Upper lobe of left lung (tissue), 6 donors: ENCODE measurements at regions not wholly inside any gene's neighbourhood (a gene's known extent, or its start where the extent isn't known, plus 50 kb on each side); places are given as distances from the start of the nearest gene placed in this dataset.

Experiments used
- ATAC-seq, 2 donors: fragments of 200-7000 bp; cut with Tn5 transposase; one replicate each; pipeline ENCODE4 v1.9.1; 2022; ENCODE audit warnings: mild to moderate bottlenecking in 2 of 2, moderate library complexity in 2 of 2; ENCODE audit not compliant: low FRiP score in 2 of 2
- DNase-seq, 2 donors: peaks; one replicate each; pipeline ENCODE4 v3.0.0-alpha.2; 2019 to 2020
- H3K27ac ChIP-seq, 4 donors: fragments of 200-600 bp; sonication (generic); one replicate each; pipeline ENCODE4 v1.5.1; 2016 to 2019
- H3K27me3 ChIP-seq, 4 donors: fragments of 200-600 bp; sonication (generic); one replicate each; pipeline ENCODE4 v1.5.1; 2017 to 2019
- H3K36me3 ChIP-seq, 4 donors: fragments of 200-600 bp; sonication (generic); one replicate each; pipeline ENCODE4 v1.5.1; 2016 to 2019
- H3K4me1 ChIP-seq, 4 donors: fragments of 200-600 bp; sonication (generic); one replicate each; pipeline ENCODE4 v1.5.1; 2018 to 2019
- H3K4me3 ChIP-seq, 4 donors: fragments of 200-600 bp; sonication (generic); one replicate each; pipeline ENCODE4 v1.5.1; 2017 to 2019; ENCODE audit warnings: mild to moderate bottlenecking in 2 of 4, moderate library complexity in 1 of 4
- H3K9me3 ChIP-seq, 4 donors: fragments of 200-600 bp; sonication (generic); one replicate each; pipeline ENCODE4 v1.5.1; 2018 to 2019
- CTCF ChIP-seq, 6 experiments: fragments of 450-650 bp in 4 of 6; fragments of 200-600 bp in 2 of 6; sonication (generic) in 2 of 6; IDR thresholded peaks; one replicate each; pipeline ENCODE4 v1.5.1; 2016 to 2019; ENCODE audit warnings: antibody characterized with exemption in 6 of 6
- EP300 ChIP-seq, 4 donors: sonication (generic); formaldehyde crosslinking; IDR thresholded peaks; one replicate each; pipeline ENCODE4 v1.5.1; 2017; ENCODE audit warnings: antibody characterized with exemption in 4 of 4, control low read depth in 2 of 4
- POLR2A ChIP-seq, 4 donors: fragments of 450-650 bp; IDR thresholded peaks; one replicate each; pipeline ENCODE4 v1.5.1; 2016 to 2017; ENCODE audit warnings: antibody characterized with exemption in 4 of 4, mild to moderate bottlenecking in 2 of 4
- POLR2AphosphoS5 ChIP-seq, 2 donors: sonication (generic); formaldehyde crosslinking; IDR thresholded peaks; one replicate each; pipeline ENCODE4 v1.5.1; 2017; ENCODE audit warnings: antibody characterized with exemption in 2 of 2
- WGBS, 2 donors: methylation state at CpG; one replicate each; pipeline ENCODE4 v1.1.5; 2017 to 2018; 5-methylcytosine and 5-hydroxymethylcytosine counted together
- donor health status: DM: no; HTN: no; CAD: no; lungs with moderate emphysema.
- donor health status: DM: no; HTN: yes; CAD: no; lungs with severe emphysema.

- no peak for DNase-seq
- TF ChIP-seq POLR2A (IDR thresholded peaks at IDR 0.05) (no peak), EP300 (IDR thresholded peaks at IDR 0.05) (no peak), CTCF (IDR thresholded peaks at IDR 0.05) (no peak), POLR2AphosphoS5 (IDR thresholded peaks at IDR 0.05) (no peak)
- no peak for ATAC-seq
- Histone ChIP-seq H3K27ac (no peak overlapping the region), H3K9me3 (no peaks in the 10 kb centered on the region), H3K4me1 (no peaks in the 10 kb centered on the region), H3K27me3 (no peaks in the 10 kb centered on the region), H3K4me3 (no peak overlapping the region), H3K36me3 (no peaks in the 10 kb centered on the region)
- 77 to 82% methylated on average over 4 of the region's 4 CpGs for WGBS, 2 donors
Measured at GRCh38 chr6:125662296-125662695, 87.1 kb upstream of the HEY2 start.

- Histone ChIP-seq H3K36me3 (no peaks in the 10 kb centered on the region), H3K4me3 (no peak overlapping the region), H3K4me1 (no peaks in the 10 kb centered on the region), H3K27me3 (no peaks in the 10 kb centered on the region), H3K9me3 (no peaks in the 10 kb centered on the region), H3K27ac (no peak overlapping the region)
- no peak for DNase-seq
- WGBS, 2 donors, result 75 to 80% methylated on average over 5 of the region's 5 CpGs
- no peak for ATAC-seq
- no peak for TF ChIP-seq POLR2A (IDR thresholded peaks at IDR 0.05)
- TF ChIP-seq EP300 (IDR thresholded peaks at IDR 0.05), result no peak
- no peak for TF ChIP-seq POLR2AphosphoS5 (IDR thresholded peaks at IDR 0.05)
- TF ChIP-seq CTCF (IDR thresholded peaks at IDR 0.05), result no peak
Measured at GRCh38 chr6:125665295-125665814, 84.1 kb upstream of the HEY2 start.

GRCh38 chr6:125667326-125667725, 82.1 kb upstream of the HEY2 start:
- H3K27ac ChIP-seq, result no peak overlapping the region
- WGBS, 2 donors, result 84 to 89% methylated on average over 6 of the region's 6 CpGs
- H3K9me3 ChIP-seq, result no peaks in the 10 kb centered on the region
- no peaks in the 10 kb centered on the region for H3K27me3 ChIP-seq
- no peaks in the 10 kb centered on the region for H3K4me1 ChIP-seq
- ATAC-seq (no peak), DNase-seq (no peak)
- TF ChIP-seq CTCF (IDR thresholded peaks at IDR 0.05) (no peak), POLR2A (IDR thresholded peaks at IDR 0.05) (no peak), EP300 (IDR thresholded peaks at IDR 0.05) (no peak), POLR2AphosphoS5 (IDR thresholded peaks at IDR 0.05) (no peak)
- no peak overlapping the region for H3K4me3 ChIP-seq
- H3K36me3 ChIP-seq, result no peaks in the 10 kb centered on the region

GRCh38 chr6:125668071-125668470, 81.4 kb upstream of the HEY2 start:
- DNase-seq (no peak), ATAC-seq (no peak)
- Histone ChIP-seq H3K27ac (no peak overlapping the region), H3K4me3 (no peak overlapping the region), H3K9me3 (no peaks in the 10 kb centered on the region), H3K4me1 (no peaks in the 10 kb centered on the region), H3K27me3 (no peaks in the 10 kb centered on the region), H3K36me3 (no peaks in the 10 kb centered on the region)
- TF ChIP-seq POLR2A (IDR thresholded peaks at IDR 0.05) (no peak), CTCF (IDR thresholded peaks at IDR 0.05) (no peak), EP300 (IDR thresholded peaks at IDR 0.05) (no peak), POLR2AphosphoS5 (IDR thresholded peaks at IDR 0.05) (no peak)
- 91 to 92% methylated on average over 8 of the region's 8 CpGs for whole genome bisulfite sequencing, 2 donors

- no peak overlapping the region for H3K4me3 ChIP-seq
- 36 to 37% methylated on average over 4 to 5 of the region's 5 CpGs for WGBS, 2 donors
- DNase-seq (no peak), ATAC-seq (no peak)
- TF ChIP-seq POLR2AphosphoS5 (IDR thresholded peaks at IDR 0.05), result no peak
- TF ChIP-seq CTCF (IDR thresholded peaks at IDR 0.05), result no peak
- no peak for TF ChIP-seq POLR2A (IDR thresholded peaks at IDR 0.05)
- TF ChIP-seq EP300 (IDR thresholded peaks at IDR 0.05), result no peak
- no peaks in the 10 kb centered on the region for H3K9me3 ChIP-seq
- H3K27me3 ChIP-seq, result no peaks in the 10 kb centered on the region
- H3K4me1 ChIP-seq, result no peaks in the 10 kb centered on the region
- H3K27ac ChIP-seq, result no peak overlapping the region
- H3K36me3 ChIP-seq, result no peaks in the 10 kb centered on the region
Measured at GRCh38 chr6:125670568-125670967, 78.9 kb upstream of the HEY2 start.
